HG02763 (cell line): ENCODE measurements at regions not wholly inside any gene's neighbourhood (a gene's known extent, or its start where the extent isn't known, plus 50 kb on each side); places are given as distances from the start of the nearest gene placed in this dataset.
"Not testable (repeated sequence)": the region's sequence is repeated elsewhere in the genome, so short reads cannot be mapped to it uniquely, and the experiment has no call there.

Experiments
- ATAC-seq: cut with Tn5 transposase; IDR thresholded peaks from one replicate; pipeline ENCODE4 v1.9.1; 2021; ENCODE audit warnings: mild to moderate bottlenecking, moderate library complexity; ENCODE audit not compliant: unreplicated experiment

DNA sequence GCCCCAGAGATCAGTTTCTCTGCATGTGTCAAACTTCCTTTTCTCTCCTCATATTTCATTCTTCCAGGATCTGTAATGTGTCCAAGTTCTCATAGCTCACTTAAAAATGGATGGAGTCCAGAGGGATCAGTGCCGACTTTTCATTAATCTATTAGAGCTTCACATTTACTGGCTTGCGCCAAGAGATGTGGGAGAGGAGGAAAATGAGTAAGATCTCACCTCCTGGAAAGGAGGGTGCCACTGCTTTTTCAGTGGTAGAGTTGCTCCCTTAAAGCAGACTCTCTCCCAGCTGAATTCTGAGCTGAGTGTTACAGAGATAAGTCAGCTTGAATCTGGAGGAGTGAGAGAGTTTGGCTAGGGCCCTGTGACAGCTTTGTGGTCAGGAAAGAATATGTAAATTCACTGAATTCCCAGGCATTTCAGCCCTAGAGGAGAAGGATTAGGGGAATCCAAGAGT, 175.9 kb downstream of the SOX4 start:
- ATAC-seq: no peak

DNA sequence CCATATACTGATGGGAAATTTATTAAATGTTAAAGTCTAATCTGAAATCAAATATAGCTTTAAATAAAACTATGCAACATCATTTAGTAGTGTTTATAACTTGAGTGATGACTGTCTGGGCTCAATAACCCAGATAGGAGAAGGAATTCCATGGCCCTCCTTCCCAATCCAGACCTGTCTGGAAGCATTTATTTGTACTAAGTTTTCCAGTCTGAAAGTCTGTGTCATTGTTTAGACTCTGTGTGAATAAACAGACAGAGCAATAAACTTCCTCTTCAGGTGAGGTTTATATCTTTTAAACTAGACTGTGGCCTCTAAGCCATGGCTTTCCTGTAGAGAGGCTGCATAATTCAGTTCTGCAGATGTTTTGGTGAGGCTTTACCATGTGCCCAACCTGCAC, 176.4 kb downstream of the SOX4 start:
- no peak for ATAC-seq

- no peak for ATAC-seq
Observed at GRCh38 chr6:21771626-21772320, 178.2 kb downstream of the SOX4 start.

GRCh38 chr6:21772477-21772876, 178.9 kb downstream of the SOX4 start:
- ATAC-seq: no peak

DNA sequence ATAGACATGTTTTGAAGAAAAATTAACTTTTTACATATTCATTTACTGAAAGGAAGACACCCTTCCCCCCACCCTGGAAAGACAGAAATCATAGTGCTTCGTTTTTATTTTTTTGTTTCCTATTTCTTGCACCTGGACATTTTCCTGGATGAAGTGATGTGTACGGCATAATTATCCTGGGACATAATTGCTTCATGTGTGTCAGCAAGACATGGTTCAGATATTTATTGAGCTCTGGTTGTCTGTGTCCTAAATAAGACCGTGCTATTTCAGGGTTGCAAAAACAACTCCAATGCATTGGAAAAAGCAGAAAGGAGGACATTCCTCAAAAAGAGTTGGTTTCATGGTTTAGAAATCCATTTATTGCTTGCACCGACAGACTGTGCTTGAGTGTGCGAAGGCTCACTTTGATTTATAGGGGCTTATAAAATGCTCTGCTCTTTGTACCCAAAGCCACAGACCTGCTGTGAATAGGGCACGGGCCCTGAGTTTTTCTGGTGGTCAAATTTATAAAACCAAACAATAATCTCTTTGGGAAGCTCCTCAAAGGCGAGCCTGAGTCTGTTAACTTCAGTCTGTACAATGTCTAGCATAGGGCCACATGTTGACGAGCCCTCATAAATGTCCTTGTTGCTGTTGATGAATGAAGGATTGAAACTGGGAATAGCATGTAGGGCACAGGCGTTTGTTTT, 179.5 kb downstream of the SOX4 start:
- no peak for ATAC-seq

GRCh38 chr6:21773576-21773968, 180.0 kb downstream of the SOX4 start:
- ATAC-seq: no peak

DNA sequence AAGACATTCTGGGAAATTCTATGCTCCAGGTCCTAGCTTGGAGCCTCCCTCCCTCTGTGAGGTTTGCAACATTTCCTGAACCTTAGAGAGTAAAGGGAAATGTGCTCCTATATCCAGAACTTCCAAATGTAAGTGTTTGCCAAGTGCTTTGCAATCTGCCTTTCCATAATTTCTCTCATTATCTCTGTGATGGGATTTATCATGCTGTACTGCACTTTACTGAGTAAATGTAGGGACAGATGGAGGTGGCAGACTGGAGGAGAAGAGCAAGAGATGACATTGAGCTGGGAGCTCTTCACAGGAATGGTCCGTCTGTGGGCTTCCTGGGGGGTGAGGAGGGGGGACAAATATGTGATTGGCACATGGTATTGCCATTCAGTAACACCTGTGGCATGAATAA, 184.3 kb downstream of the SOX4 start:
- no peak for ATAC-seq

- ATAC-seq: no peak
Observed at GRCh38 chr6:21780141-21780540, 186.6 kb downstream of the SOX4 start.

GRCh38 chr6:21780679-21781078, 187.1 kb downstream of the SOX4 start:
- no peak for ATAC-seq

- no peak for ATAC-seq
Observed at GRCh38 chr6:21781128-21781527, 187.6 kb downstream of the SOX4 start.

DNA sequence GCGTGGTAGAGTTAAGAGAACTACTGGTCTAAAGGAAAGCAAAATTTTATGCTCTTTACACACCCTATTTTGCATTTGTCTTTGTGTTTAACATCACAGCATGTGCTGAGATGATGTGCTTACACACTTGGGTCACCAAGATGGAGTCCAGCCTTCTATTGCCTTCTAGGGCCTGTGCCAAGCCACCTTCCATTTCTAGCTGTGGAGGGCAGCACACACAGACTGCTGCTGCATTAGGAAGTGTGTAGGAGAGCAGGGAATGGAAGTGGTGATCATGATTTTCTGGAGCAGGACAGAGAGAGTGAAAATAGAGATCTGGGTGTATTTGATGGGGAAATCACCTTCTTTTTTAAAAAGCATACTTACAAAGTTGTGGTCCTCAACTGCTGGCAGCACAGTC, 191.6 kb downstream of the SOX4 start:
- ATAC-seq: no peak

- ATAC-seq: no peak
Observed at GRCh38 chr6:21791056-21791455, 197.5 kb downstream of the SOX4 start.

DNA sequence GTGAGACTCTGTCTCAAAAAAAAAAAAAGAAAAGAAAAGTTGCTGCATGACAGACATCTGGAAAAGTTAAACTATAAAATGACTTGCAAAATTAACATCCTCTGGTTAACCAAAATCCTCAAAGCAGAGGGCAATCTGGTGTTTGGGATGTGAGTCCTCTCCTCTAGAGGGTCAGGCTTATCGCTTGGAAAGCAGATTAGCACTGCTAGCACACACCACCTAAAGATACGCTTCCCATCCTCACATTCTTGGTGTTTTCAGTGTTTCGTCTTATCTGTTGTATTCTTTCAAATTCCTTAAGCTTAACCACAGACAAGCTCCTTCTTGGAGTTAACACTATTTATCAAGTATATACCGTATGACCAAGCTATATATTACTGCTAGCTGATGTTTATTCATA, 198.0 kb downstream of the SOX4 start:
- ATAC-seq: no peak

DNA sequence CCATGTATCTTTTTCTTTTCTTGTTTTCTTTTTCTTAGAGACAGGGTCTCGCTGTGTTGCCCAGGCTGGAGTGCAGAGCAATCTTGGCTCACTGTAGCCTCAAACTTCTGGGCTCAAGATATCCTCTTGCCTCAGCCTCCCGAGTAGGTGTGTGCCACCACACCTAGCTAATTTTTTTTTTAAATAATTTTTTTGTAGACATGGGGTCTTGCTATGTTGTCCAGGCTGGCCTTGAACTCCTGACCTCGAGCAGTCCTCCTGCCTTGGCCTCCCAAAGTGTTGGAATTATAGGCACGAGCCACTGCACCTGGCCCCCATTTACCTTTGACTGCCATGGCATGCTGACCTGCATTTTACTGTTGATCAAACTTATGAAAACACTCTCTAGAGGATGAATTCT, 198.6 kb downstream of the SOX4 start:
- no peak for ATAC-seq

GRCh38 chr6:21796979-21797378, 203.4 kb downstream of the SOX4 start:
- ATAC-seq: not testable (repeated sequence)

GRCh38 chr6:21798468-21798867, 204.9 kb downstream of the SOX4 start:
- ATAC-seq: no peak

GRCh38 chr6:21800330-21800729, 206.8 kb downstream of the SOX4 start:
- no peak for ATAC-seq

DNA sequence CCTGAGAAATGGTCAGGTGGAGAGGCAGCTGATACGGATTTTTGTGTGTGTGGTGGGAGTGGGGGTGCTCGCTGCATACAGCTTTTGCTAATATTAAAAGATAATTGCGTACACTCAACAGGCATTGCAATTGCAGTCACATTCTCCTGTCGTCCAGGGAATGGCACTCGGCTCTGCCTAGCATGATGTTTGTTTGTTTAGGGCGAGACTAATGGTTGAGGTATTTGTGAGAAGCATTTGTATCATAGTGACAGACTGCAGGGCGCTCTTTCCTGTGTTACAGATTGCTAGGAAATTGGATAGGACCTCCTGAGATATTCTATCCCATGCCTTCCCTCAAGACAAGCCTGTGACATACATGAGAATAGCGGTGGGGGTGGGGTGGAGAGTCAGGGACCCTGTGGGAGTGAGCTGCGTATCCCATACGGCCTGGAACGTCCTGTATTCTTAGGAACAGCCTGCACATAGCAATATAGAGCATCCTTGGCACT, 207.4 kb downstream of the SOX4 start:
- ATAC-seq: no peak

GRCh38 chr6:21801446-21802174, 208.1 kb downstream of the SOX4 start:
- ATAC-seq: no peak

DNA sequence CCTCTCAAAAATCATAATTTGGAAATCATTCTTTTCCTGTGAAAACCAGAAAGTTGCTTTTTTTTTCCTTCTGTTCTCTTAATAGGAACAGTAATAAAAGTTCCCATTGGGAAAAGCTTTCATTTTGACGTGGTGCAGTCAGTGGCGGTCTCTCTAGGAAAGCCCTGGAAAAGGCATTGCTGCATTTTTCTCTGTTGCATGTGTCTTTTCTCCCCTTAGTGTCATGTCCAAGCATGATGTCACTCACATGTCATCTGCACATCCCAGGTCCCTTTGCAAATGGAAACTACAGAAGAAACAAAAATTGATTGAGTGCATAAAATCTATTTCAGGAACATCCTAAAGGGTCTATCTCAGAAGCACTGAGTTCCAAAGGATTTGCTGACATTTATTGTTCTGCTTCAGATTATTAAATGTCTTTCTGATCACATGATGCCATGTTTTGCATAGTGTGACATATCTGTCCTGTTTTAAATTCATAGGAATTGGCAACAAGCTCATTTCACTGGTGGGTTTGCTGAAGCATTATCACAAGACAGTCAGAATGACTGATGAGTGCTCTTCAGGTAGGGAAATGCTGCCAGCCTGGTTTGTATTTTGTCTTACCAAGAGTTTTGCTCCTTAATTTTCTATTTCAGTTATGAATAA, 208.7 kb downstream of the SOX4 start:
- no peak for ATAC-seq

GRCh38 chr6:21804941-21805610, 211.5 kb downstream of the SOX4 start:
- no peak for ATAC-seq
